HG03575 (cell line): ENCODE measurements at regions not wholly inside any gene's neighbourhood (a gene's known extent, or its start where the extent isn't known, plus 50 kb on each side); places are given as distances from the start of the nearest gene placed in this dataset.

Experiments
- ATAC-seq: cut with Tn5 transposase; IDR thresholded peaks from one replicate; pipeline ENCODE4 v1.9.1; 2021; ENCODE audit not compliant: unreplicated experiment, insufficient number of reproducible peaks, low FRiP score; ENCODE audit errors: extremely low read depth

GRCh38 chr12:125289970-125290369 lies 224.7 kb downstream of the AACS start:
- ATAC-seq, result no peak

GRCh38 chr12:125292700-125293099 lies 227.5 kb downstream of the AACS start:
- ATAC-seq, result no peak

- ATAC-seq, result no peak
Observed at GRCh38 chr12:125295550-125295949, 230.3 kb downstream of the AACS start.

- no peak for ATAC-seq
Observed at GRCh38 chr12:125296701-125297100, 231.5 kb downstream of the AACS start.

GRCh38 chr12:125299840-125300239 lies 234.6 kb downstream of the AACS start:
- ATAC-seq, result no peak

GRCh38 chr12:125300249-125300648 lies 235.0 kb downstream of the AACS start:
- no peak for ATAC-seq

- ATAC-seq, result no peak
Observed at GRCh38 chr12:125303337-125303736, 238.1 kb downstream of the AACS start.

GRCh38 chr12:125304029-125304428 lies 238.8 kb downstream of the AACS start:
- ATAC-seq, result no peak

- no peak for ATAC-seq
Observed at GRCh38 chr12:125305231-125305630, 240.0 kb downstream of the AACS start.

GRCh38 chr12:125310461-125310860 lies 245.2 kb downstream of the AACS start:
- no peak for ATAC-seq

- ATAC-seq, result no peak
Observed at GRCh38 chr12:125311050-125311449, 245.8 kb downstream of the AACS start.

GRCh38 chr12:125312471-125312870 lies 247.2 kb downstream of the AACS start:
- no peak for ATAC-seq

- no peak for ATAC-seq
Observed at GRCh38 chr12:125314051-125314755, 249.0 kb downstream of the AACS start.

GRCh38 chr12:125315771-125316170 lies 250.5 kb downstream of the AACS start:
- ATAC-seq, result no peak

GRCh38 chr12:125320177-125320576 lies 254.9 kb downstream of the AACS start:
- ATAC-seq, result no peak

GRCh38 chr12:125324861-125325490 lies 259.7 kb downstream of the AACS start:
- ATAC-seq, result no peak

- no peak for ATAC-seq
Observed at GRCh38 chr12:125329239-125330102, 264.2 kb downstream of the AACS start.

- ATAC-seq, result no peak
Observed at GRCh38 chr12:125330645-125331341, 265.6 kb downstream of the AACS start.

GRCh38 chr12:125331342-125332052 lies 266.3 kb downstream of the AACS start:
- ATAC-seq, result no peak
